ENCODE measurements at regions not wholly inside any gene's neighbourhood (a gene's known extent, or its start where the extent isn't known, plus 50 kb on each side); places are given as distances from the start of the nearest gene placed in this dataset.
"Not testable (repeated sequence)": the region's sequence is repeated elsewhere in the genome, so short reads cannot be mapped to it uniquely, and the experiment has no call there.

DNA sequence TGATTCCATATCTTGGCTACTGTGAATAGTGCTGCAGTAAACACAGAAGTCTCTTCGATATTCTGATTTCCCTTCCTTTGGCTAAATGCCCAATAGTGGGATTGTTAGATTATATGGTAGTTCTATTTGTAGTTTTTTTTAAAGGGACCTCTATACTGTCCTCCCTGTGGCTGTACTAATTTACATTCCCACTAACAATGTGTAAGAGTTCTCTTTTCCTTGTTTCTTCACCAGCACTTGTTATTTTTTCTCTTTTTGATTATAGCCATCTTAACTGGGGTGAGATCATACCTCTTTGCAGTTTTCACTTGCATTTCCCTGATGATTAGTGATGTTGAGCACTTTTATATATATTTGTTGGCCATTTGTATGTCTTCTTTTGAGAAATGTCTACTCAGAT, 102.0 kb downstream of the CARTPT start:
- TF ChIP-seq CTCF (IDR thresholded peaks at IDR 0.05) = no peak
- no peaks in the 10 kb centered on the region for H3K9me3 ChIP-seq
- H3K36me3 ChIP-seq = no peaks in the 10 kb centered on the region
- H3K27ac ChIP-seq = no peak overlapping the region
- H3K4me1 ChIP-seq (ENCODE audit: control insufficient read depth in 1 of 2, insufficient read depth in 1 of 2, low read depth in 1 of 2, low read length in 1 of 2) = no peaks in the 10 kb centered on the region
- H3K4me3 ChIP-seq (ENCODE audit: low read depth in 1 of 2, low read length in 1 of 2) = no peak overlapping the region
- no peaks in the 10 kb centered on the region for H3K27me3 ChIP-seq

- H3K9me3 ChIP-seq; H3K27me3 ChIP-seq; H3K27ac ChIP-seq; H3K36me3 ChIP-seq; H3K4me1 ChIP-seq (ENCODE audit: control insufficient read depth in 1 of 2, insufficient read depth in 1 of 2, low read depth in 1 of 2, low read length in 1 of 2); H3K4me3 ChIP-seq (ENCODE audit: low read depth in 1 of 2, low read length in 1 of 2): not testable (repeated sequence)
Observed at GRCh38 chr5:71822065-71822464, 103.0 kb downstream of the CARTPT start.

DNA sequence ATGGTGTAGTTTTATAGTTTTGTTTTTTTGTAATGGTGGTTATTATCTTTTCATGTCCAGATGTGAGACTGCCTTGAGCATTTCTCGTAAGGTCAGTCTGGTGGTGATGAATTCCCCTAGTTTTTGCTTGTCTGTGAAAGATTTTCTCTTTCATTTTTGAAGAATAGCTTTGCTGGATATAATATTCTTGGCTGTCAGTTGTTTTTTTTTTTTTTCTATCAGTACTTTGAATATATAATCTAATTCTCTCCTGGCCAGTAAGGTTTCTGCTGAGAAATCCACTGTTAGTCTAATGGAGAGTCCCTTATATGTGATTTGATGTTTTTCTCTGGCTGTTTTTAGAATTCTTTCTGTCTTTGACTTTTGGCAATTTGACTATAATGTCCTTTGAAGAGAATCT, 106.9 kb downstream of the CARTPT start:
- TF ChIP-seq CTCF (IDR thresholded peaks at IDR 0.05) = no peak

GRCh38 chr5:71828291-71829040, 109.4 kb downstream of the CARTPT start:
- peaks cover 18% of the 10 kb centered on the region for H3K9me3 ChIP-seq
- H3K4me1 ChIP-seq (ENCODE audit: control insufficient read depth in 1 of 2, insufficient read depth in 1 of 2, low read depth in 1 of 2, low read length in 1 of 2) = no peaks in the 10 kb centered on the region
- no peaks in the 10 kb centered on the region for H3K27me3 ChIP-seq
- H3K36me3 ChIP-seq = no peaks in the 10 kb centered on the region
- no peak for TF ChIP-seq CTCF (IDR thresholded peaks at IDR 0.05)
- H3K27ac ChIP-seq = no peak overlapping the region
- H3K4me3 ChIP-seq (ENCODE audit: low read depth in 1 of 2, low read length in 1 of 2) = no peak overlapping the region

More for the DNA sequence above, 106.9 kb downstream of the CARTPT start:
- H3K36me3 ChIP-seq = no peaks in the 10 kb centered on the region
- no peak overlapping the region for H3K27ac ChIP-seq
- H3K4me1 ChIP-seq (ENCODE audit: control insufficient read depth in 1 of 2, insufficient read depth in 1 of 2, low read depth in 1 of 2, low read length in 1 of 2) = no peaks in the 10 kb centered on the region
- H3K9me3 ChIP-seq = peaks cover 18% of the 10 kb centered on the region
- no peaks in the 10 kb centered on the region for H3K27me3 ChIP-seq
- no peak overlapping the region for H3K4me3 ChIP-seq (ENCODE audit: low read depth in 1 of 2, low read length in 1 of 2)

DNA sequence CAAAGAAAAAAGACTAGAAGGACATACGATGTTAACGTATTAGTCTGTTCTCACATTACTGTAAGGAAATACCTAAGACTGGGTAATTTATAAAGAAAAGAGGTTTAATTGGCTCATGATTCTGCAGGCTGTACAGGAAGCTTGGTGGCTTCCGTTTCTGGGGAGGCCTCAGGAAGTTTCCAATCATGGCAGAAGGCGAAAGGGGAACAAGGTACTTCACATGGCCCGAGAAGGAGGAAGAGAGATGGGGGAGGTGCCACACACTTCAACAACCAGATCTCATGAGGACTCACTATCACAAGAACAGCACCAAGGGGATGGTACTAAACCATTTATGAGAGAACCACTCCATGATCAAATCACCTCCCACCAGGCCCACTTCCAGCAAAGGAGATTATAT, 110.1 kb downstream of the CARTPT start:
- no peaks in the 10 kb centered on the region for H3K27me3 ChIP-seq
- no peak overlapping the region for H3K27ac ChIP-seq
- no peak for TF ChIP-seq CTCF (IDR thresholded peaks at IDR 0.05)
- H3K36me3 ChIP-seq = no peaks in the 10 kb centered on the region
- H3K4me1 ChIP-seq (ENCODE audit: control insufficient read depth in 1 of 2, insufficient read depth in 1 of 2, low read depth in 1 of 2, low read length in 1 of 2) = no peaks in the 10 kb centered on the region
- peaks cover 18% of the 10 kb centered on the region for H3K9me3 ChIP-seq
- no peak overlapping the region for H3K4me3 ChIP-seq (ENCODE audit: low read depth in 1 of 2, low read length in 1 of 2)

DNA sequence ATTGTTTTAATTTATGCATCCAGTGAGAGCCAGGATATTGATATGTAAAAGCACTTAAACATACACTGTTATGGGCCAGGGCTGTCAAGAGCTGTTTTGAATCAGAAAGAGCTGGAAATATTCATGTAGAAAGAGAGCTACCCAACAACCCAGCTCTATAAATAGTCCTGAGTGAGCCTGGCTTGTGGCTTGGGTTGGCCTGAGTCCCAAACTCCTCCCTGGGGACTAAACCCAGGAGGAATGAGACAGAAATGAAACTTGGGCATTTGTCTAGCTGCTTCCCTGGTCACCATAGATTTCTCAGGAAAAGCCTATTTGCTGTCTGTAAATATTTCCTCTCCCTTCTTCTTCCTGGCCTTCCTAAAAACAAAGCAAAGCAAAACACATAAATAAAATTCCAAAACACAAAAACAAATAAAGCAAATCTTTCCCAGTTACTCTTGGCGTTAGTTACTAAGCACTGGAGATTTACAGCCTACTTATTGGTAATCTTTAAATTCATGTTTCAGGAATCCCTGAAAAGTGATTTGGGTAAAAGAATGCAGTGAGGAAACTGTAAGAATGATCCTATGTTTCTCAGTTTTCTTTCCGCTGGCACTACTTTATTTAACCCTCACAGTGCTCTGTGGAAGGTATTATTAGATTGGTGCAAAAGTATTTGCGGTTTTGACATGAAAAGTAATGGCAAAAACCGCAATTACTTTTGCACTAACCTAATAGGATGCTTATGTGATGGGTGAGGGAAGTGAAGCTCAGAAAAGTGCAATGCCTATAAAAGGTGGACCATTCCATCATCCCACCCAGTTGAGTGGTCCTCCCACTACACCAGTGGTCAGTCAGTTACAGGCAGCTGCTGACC, 111.8 kb downstream of the CARTPT start:
- Histone ChIP-seq H3K36me3 (no peaks in the 10 kb centered on the region), H3K4me1 (ENCODE audit: control insufficient read depth in 1 of 2, insufficient read depth in 1 of 2, low read depth in 1 of 2, low read length in 1 of 2) (no peaks in the 10 kb centered on the region), H3K9me3 (peaks cover 18% of the 10 kb centered on the region), H3K4me3 (ENCODE audit: low read depth in 1 of 2, low read length in 1 of 2) (no peak overlapping the region), H3K27ac (no peak overlapping the region), H3K27me3 (no peaks in the 10 kb centered on the region)
- no peak for TF ChIP-seq CTCF (IDR thresholded peaks at IDR 0.05)

Data from neutrophil (primary cell).